Lower lobe of right lung (tissue), 2 donors: ENCODE measurements at regions not wholly inside any gene's neighbourhood (a gene's known extent, or its start where the extent isn't known, plus 50 kb on each side); places are given as distances from the start of the nearest gene placed in this dataset.
"Not testable (repeated sequence)": the region's sequence is repeated elsewhere in the genome, so short reads cannot be mapped to it uniquely, and the experiment has no call there.

Experiments used
- ATAC-seq, 2 donors: fragments of 200-7000 bp; cut with Tn5 transposase; one replicate each; pipeline ENCODE4 v1.9.1; 2020 to 2022; ENCODE audit warnings: mild to moderate bottlenecking in 2 of 2, moderate library complexity in 2 of 2
- DNase-seq: peaks from one replicate; pipeline ENCODE4 v3.0.0-alpha.2; 2020
- H3K27ac ChIP-seq: fragments of 200-600 bp; one replicate; pipeline ENCODE4 v1.8.0; 2022
- H3K27me3 ChIP-seq: fragments of 200-600 bp; one replicate; pipeline ENCODE4 v1.8.0; 2022; ENCODE audit warnings: low read depth
- H3K36me3 ChIP-seq: fragments of 200-600 bp; one replicate; pipeline ENCODE4 v1.8.0; 2022; ENCODE audit warnings: mild to moderate bottlenecking
- H3K4me1 ChIP-seq: fragments of 200-600 bp; one replicate; pipeline ENCODE4 v1.8.0; 2022
- H3K4me3 ChIP-seq: fragments of 200-600 bp; one replicate; pipeline ENCODE4 v1.8.0; 2022; ENCODE audit warnings: mild to moderate bottlenecking
- H3K9me3 ChIP-seq: fragments of 200-600 bp; one replicate; pipeline ENCODE4 v1.8.0; 2022
- CTCF ChIP-seq: fragments of 200-600 bp; IDR thresholded peaks from one replicate; pipeline ENCODE4 v1.8.0; 2022; ENCODE audit warnings: antibody characterized with exemption, mild to moderate bottlenecking
- intact Hi-C: fragments of 100-400 bp; cut with DNase I; formaldehyde crosslinking; loops from one replicate; pipeline ENCODE4 v1.11.0; 2022
- donor health status: DM: no; HTN: yes; CAD: no; lungs with severe emphysema.

- ATAC-seq (no peak), DNase-seq (no peak)
- peaks cover 8% of the 10 kb centered on the region for H3K9me3 ChIP-seq
- no peak overlapping the region for H3K27ac ChIP-seq
- no peak for TF ChIP-seq CTCF
- no peaks in the 10 kb centered on the region for H3K36me3 ChIP-seq
- no peak overlapping the region for H3K4me3 ChIP-seq
- H3K27me3 ChIP-seq = no peaks in the 10 kb centered on the region
- H3K4me1 ChIP-seq = no peaks in the 10 kb centered on the region
- intact Hi-C loops = no loop called here
Observed at GRCh38 chr11:50333861-50334260, 301.2 kb downstream of the OR4C45 start.

GRCh38 chr11:50337432-50337831 is 304.8 kb downstream of the OR4C45 start:
- H3K36me3 ChIP-seq, ATAC-seq, intact Hi-C loops: not testable (repeated sequence)

GRCh38 chr11:50348018-50348417 is 315.3 kb downstream of the OR4C45 start:
- H3K36me3 ChIP-seq, ATAC-seq, DNase-seq, H3K9me3 ChIP-seq, H3K4me1 ChIP-seq, H3K27ac ChIP-seq, intact Hi-C loops, H3K4me3 ChIP-seq, H3K27me3 ChIP-seq: not testable (repeated sequence)

More at GRCh38 chr11:50337432-50337831, 304.8 kb downstream of the OR4C45 start:
- H3K4me1 ChIP-seq, DNase-seq, H3K27ac ChIP-seq, H3K4me3 ChIP-seq, H3K9me3 ChIP-seq, H3K27me3 ChIP-seq: not testable (repeated sequence)

- Histone ChIP-seq H3K4me1 (no peaks in the 10 kb centered on the region), H3K27me3 (no peaks in the 10 kb centered on the region), H3K9me3 (peaks cover 69% of the 10 kb centered on the region), H3K36me3 (no peaks in the 10 kb centered on the region), H3K4me3 (no peak overlapping the region), H3K27ac (no peak overlapping the region)
- intact Hi-C loops = no loop called here
- DNase-seq = no peak
- no peak for ATAC-seq
- no peak for TF ChIP-seq CTCF
Observed at GRCh38 chr11:50379484-50379883, 346.8 kb downstream of the OR4C45 start.

- DNase-seq (no peak), ATAC-seq (no peak)
- H3K27me3 ChIP-seq = no peaks in the 10 kb centered on the region
- peaks cover 83% of the 10 kb centered on the region for H3K9me3 ChIP-seq
- H3K27ac ChIP-seq = no peak overlapping the region
- intact Hi-C loops = no loop called here
- no peaks in the 10 kb centered on the region for H3K4me1 ChIP-seq
- no peaks in the 10 kb centered on the region for H3K36me3 ChIP-seq
- H3K4me3 ChIP-seq = no peak overlapping the region
- no peak for TF ChIP-seq CTCF
Observed at GRCh38 chr11:50394017-50394416, 361.3 kb downstream of the OR4C45 start.

- intact Hi-C loops = no loop called here
- H3K9me3 ChIP-seq = peaks cover 8% of the 10 kb centered on the region
- peak in 1 of 2 donors; percentile 30 for ATAC-seq
Observed at GRCh38 chr11:50412832-50413231, 380.2 kb downstream of the OR4C45 start.

More at GRCh38 chr11:50412832-50413231, 380.2 kb downstream of the OR4C45 start:
- Histone ChIP-seq H3K4me3 (no peak overlapping the region), H3K4me1 (no peaks in the 10 kb centered on the region), H3K27me3 (no peaks in the 10 kb centered on the region), H3K36me3 (no peaks in the 10 kb centered on the region), H3K27ac (no peak overlapping the region)
- DNase-seq = peak; percentile 6
- TF ChIP-seq CTCF = no peak
